ENCODE measurements at regions not wholly inside any gene's neighbourhood (a gene's known extent, or its start where the extent isn't known, plus 50 kb on each side); places are given as distances from the start of the nearest gene placed in this dataset.

GRCh38 chr2:211248841-211249240, 692.4 kb downstream of the CPS1 start:
- no peak overlapping the region for H3K4me3 Mint-ChIP-seq
- peaks cover 0 to 2% of the 10 kb centered on the region in 2 donors for H3K9me3 Mint-ChIP-seq
- H3K27ac Mint-ChIP-seq: no peak overlapping the region
- DNase-seq (no peak), ATAC-seq (replicated peaks) (no peak)
- no peaks in the 10 kb centered on the region for H3K4me1 Mint-ChIP-seq
- no peaks in the 10 kb centered on the region for H3K36me3 Mint-ChIP-seq
- no peaks in the 10 kb centered on the region for H3K27me3 Mint-ChIP-seq

GRCh38 chr2:211251016-211251415, 694.6 kb downstream of the CPS1 start:
- Mint-ChIP-seq H3K9me3 (peaks cover 0 to 3% of the 10 kb centered on the region in 2 donors), H3K27me3 (no peaks in the 10 kb centered on the region), H3K36me3 (no peaks in the 10 kb centered on the region), H3K27ac (no peak overlapping the region), H3K4me3 (no peak overlapping the region), H3K4me1 (no peaks in the 10 kb centered on the region)
- DNase-seq (no peak), ATAC-seq (replicated peaks) (no peak)

GRCh38 chr2:211258646-211259335, 702.4 kb downstream of the CPS1 start:
- Mint-ChIP-seq H3K4me3 (no peak overlapping the region), H3K27me3 (no peaks in the 10 kb centered on the region)
- ATAC-seq (replicated peaks): no peak

GRCh38 chr2:211259831-211260476, 703.6 kb downstream of the CPS1 start:
- Mint-ChIP-seq H3K9me3 (peaks cover 7 to 10% of the 10 kb centered on the region in 2 donors), H3K27ac (no peak overlapping the region), H3K4me3 (no peak overlapping the region), H3K36me3 (no peaks in the 10 kb centered on the region), H3K4me1 (no peaks in the 10 kb centered on the region), H3K27me3 (no peaks in the 10 kb centered on the region)
- no peak for ATAC-seq (replicated peaks)
- DNase-seq: no peak

More at GRCh38 chr2:211258646-211259335, 702.4 kb downstream of the CPS1 start:
- peaks cover 9 to 10% of the 10 kb centered on the region in 2 donors for H3K9me3 Mint-ChIP-seq
- no peaks in the 10 kb centered on the region for H3K36me3 Mint-ChIP-seq
- DNase-seq: no peak
- H3K4me1 Mint-ChIP-seq: no peaks in the 10 kb centered on the region
- H3K27ac Mint-ChIP-seq: no peak overlapping the region

- H3K4me1 Mint-ChIP-seq: no peaks in the 10 kb centered on the region
- ATAC-seq (replicated peaks): no peak
- H3K27me3 Mint-ChIP-seq: no peaks in the 10 kb centered on the region
- peaks cover 0 to 2% of the 10 kb centered on the region in 2 donors for H3K9me3 Mint-ChIP-seq
- H3K36me3 Mint-ChIP-seq: no peaks in the 10 kb centered on the region
- no peak overlapping the region for H3K27ac Mint-ChIP-seq
- no peak for DNase-seq
- H3K4me3 Mint-ChIP-seq: no peak overlapping the region
These were observed 713.9 kb downstream of the CPS1 start for GRCh38 chr2:211270257-211270656.

GRCh38 chr2:211281430-211282073, 725.2 kb downstream of the CPS1 start:
- DNase-seq (no peak), ATAC-seq (replicated peaks) (no peak)
- H3K36me3 Mint-ChIP-seq: no peaks in the 10 kb centered on the region
- no peak overlapping the region for H3K27ac Mint-ChIP-seq
- H3K9me3 Mint-ChIP-seq: peaks cover 0 to 1% of the 10 kb centered on the region in 2 donors
- H3K27me3 Mint-ChIP-seq: no peaks in the 10 kb centered on the region
- H3K4me3 Mint-ChIP-seq: no peak overlapping the region
- H3K4me1 Mint-ChIP-seq: no peaks in the 10 kb centered on the region

GRCh38 chr2:211302676-211303075, 746.3 kb downstream of the CPS1 start:
- Mint-ChIP-seq H3K4me1 (no peaks in the 10 kb centered on the region), H3K4me3 (no peak overlapping the region), H3K9me3 (peaks cover 3 to 5% of the 10 kb centered on the region in 2 donors), H3K27ac (no peak overlapping the region), H3K36me3 (no peaks in the 10 kb centered on the region), H3K27me3 (no peaks in the 10 kb centered on the region)
- DNase-seq: no peak
- ATAC-seq (replicated peaks): no peak

GRCh38 chr2:211306929-211307328, 750.5 kb downstream of the CPS1 start:
- H3K27me3 Mint-ChIP-seq: no peaks in the 10 kb centered on the region
- H3K4me3 Mint-ChIP-seq: no peak overlapping the region
- H3K4me1 Mint-ChIP-seq: no peaks in the 10 kb centered on the region
- H3K9me3 Mint-ChIP-seq: peaks cover 3% of the 10 kb centered on the region in 2 donors
- H3K27ac Mint-ChIP-seq: no peak overlapping the region
- no peak for ATAC-seq (replicated peaks)
- no peak for DNase-seq
- no peaks in the 10 kb centered on the region for H3K36me3 Mint-ChIP-seq
